Skin epidermis (tissue), 12 donors: ENCODE measurements at regions not wholly inside any gene's neighbourhood (a gene's known extent, or its start where the extent isn't known, plus 50 kb on each side); places are given as distances from the start of the nearest gene placed in this dataset.

Experiments
- H3K27ac ChIP-seq, 21 experiments: fragments of 200-600 bp; sonication (generic) in 11 of 21; one replicate each; pipeline ENCODE4 v1.5.0; 2020; ENCODE audit warnings: mild to moderate bottlenecking in 3 of 21, inconsistent platforms in 2 of 21, moderate library complexity in 2 of 21
- H3K4me3 ChIP-seq, 7 experiments: fragments of 200-600 bp; sonication (generic) in 2 of 7; one replicate each; pipeline ENCODE4 v1.5.0; 2020; ENCODE audit warnings: inconsistent platforms in 2 of 7, mild to moderate bottlenecking in 2 of 7, moderate library complexity in 1 of 7

GRCh38 chr11:120020981-120021380 lies 116.9 kb downstream of the TRIM29 start:
- H3K27ac ChIP-seq = no peak overlapping the region
- no peak overlapping the region for H3K4me3 ChIP-seq

GRCh38 chr11:120020486-120020885 lies 117.4 kb downstream of the TRIM29 start:
- no peak overlapping the region for H3K27ac ChIP-seq
- no peak overlapping the region for H3K4me3 ChIP-seq

GRCh38 chr11:120019191-120019590 lies 118.7 kb downstream of the TRIM29 start:
- H3K27ac ChIP-seq = no peak overlapping the region
- no peak overlapping the region for H3K4me3 ChIP-seq

- no peak overlapping the region for H3K4me3 ChIP-seq
- H3K27ac ChIP-seq = no peak overlapping the region
These were observed 120.2 kb downstream of the TRIM29 start for GRCh38 chr11:120017582-120018150.

- Histone ChIP-seq H3K27ac (no peak overlapping the region), H3K4me3 (no peak overlapping the region)
These were observed 124.3 kb downstream of the TRIM29 start for GRCh38 chr11:120013325-120014250.

GRCh38 chr11:120012245-120012644 lies 125.7 kb downstream of the TRIM29 start:
- Histone ChIP-seq H3K27ac (no peak overlapping the region), H3K4me3 (no peak overlapping the region)

- no peak overlapping the region for H3K27ac ChIP-seq
- no peak overlapping the region for H3K4me3 ChIP-seq
These were observed 126.1 kb downstream of the TRIM29 start for GRCh38 chr11:120011836-120012235.

GRCh38 chr11:120010775-120011174 lies 127.1 kb downstream of the TRIM29 start:
- no peak overlapping the region for H3K27ac ChIP-seq

GRCh38 chr11:120009938-120010337 lies 128.0 kb downstream of the TRIM29 start:
- Histone ChIP-seq H3K4me3 (no peak overlapping the region), H3K27ac (no peak overlapping the region)

More at GRCh38 chr11:120010775-120011174, 127.1 kb downstream of the TRIM29 start:
- no peak overlapping the region for H3K4me3 ChIP-seq

- Histone ChIP-seq H3K27ac (no peak overlapping the region), H3K4me3 (no peak overlapping the region)
These were observed 130.8 kb downstream of the TRIM29 start for GRCh38 chr11:120007144-120007543.

- H3K27ac ChIP-seq = no peak overlapping the region
- H3K4me3 ChIP-seq = no peak overlapping the region
These were observed 133.2 kb downstream of the TRIM29 start for GRCh38 chr11:120004723-120005122.

GRCh38 chr11:120001178-120002090 lies 136.5 kb downstream of the TRIM29 start:
- H3K27ac ChIP-seq = no peak overlapping the region
- H3K4me3 ChIP-seq = no peak overlapping the region

- H3K4me3 ChIP-seq = no peak overlapping the region
- no peak overlapping the region for H3K27ac ChIP-seq
These were observed 138.7 kb downstream of the TRIM29 start for GRCh38 chr11:119999220-119999619.

- Histone ChIP-seq H3K4me3 (no peak overlapping the region), H3K27ac (peak overlapping the region in 1 of 21 experiments; percentile 20)
These were observed 141.4 kb downstream of the TRIM29 start for GRCh38 chr11:119996556-119996955.

- H3K4me3 ChIP-seq = no peak overlapping the region
- H3K27ac ChIP-seq = no peak overlapping the region
These were observed 142.0 kb downstream of the TRIM29 start for GRCh38 chr11:119995730-119996491.

GRCh38 chr11:119993722-119994121 lies 144.2 kb downstream of the TRIM29 start:
- H3K27ac ChIP-seq = peak overlapping the region in 3 of 21 experiments; percentile 9 to 52 (median 21)

GRCh38 chr11:119992171-119993051 lies 145.5 kb downstream of the TRIM29 start:
- Histone ChIP-seq H3K4me3 (no peak overlapping the region), H3K27ac (peak overlapping the region in 1 of 21 experiments; percentile 45)

More at GRCh38 chr11:119993722-119994121, 144.2 kb downstream of the TRIM29 start:
- H3K4me3 ChIP-seq = no peak overlapping the region

- Histone ChIP-seq H3K27ac (no peak overlapping the region), H3K4me3 (no peak overlapping the region)
These were observed 146.2 kb downstream of the TRIM29 start for GRCh38 chr11:119991669-119992068.
